ENCODE measurements at regions not wholly inside any gene's neighbourhood (a gene's known extent, or its start where the extent isn't known, plus 50 kb on each side); places are given as distances from the start of the nearest gene placed in this dataset.
A peak's percentile ranks its signal among the peaks of the same experiment; 100 is the strongest.

- in situ Hi-C loops (cut with MboI; ENCODE audit: low pct_unique_long_range_greater_than_20kb, low sequenced_read_pairs, unreplicated experiment), result loop anchor here (25.0 kb wide), 2 partner anchors 243 to 407 kb away; no protein-coding TSS in a partner anchor
- TF ChIP-seq, protein P1, sequence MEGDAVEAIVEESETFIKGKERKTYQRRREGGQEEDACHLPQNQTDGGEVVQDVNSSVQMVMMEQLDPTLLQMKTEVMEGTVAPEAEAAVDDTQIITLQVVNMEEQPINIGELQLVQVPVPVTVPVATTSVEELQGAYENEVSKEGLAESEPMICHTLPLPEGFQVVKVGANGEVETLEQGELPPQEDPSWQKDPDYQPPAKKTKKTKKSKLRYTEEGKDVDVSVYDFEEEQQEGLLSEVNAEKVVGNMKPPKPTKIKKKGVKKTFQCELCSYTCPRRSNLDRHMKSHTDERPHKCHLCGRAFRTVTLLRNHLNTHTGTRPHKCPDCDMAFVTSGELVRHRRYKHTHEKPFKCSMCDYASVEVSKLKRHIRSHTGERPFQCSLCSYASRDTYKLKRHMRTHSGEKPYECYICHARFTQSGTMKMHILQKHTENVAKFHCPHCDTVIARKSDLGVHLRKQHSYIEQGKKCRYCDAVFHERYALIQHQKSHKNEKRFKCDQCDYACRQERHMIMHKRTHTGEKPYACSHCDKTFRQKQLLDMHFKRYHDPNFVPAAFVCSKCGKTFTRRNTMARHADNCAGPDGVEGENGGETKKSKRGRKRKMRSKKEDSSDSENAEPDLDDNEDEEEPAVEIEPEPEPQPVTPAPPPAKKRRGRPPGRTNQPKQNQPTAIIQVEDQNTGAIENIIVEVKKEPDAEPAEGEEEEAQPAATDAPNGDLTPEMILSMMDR (IDR thresholded peaks at IDR 0.05; ENCODE audit: extremely low read depth, insufficient read depth, missing control alignments), result no peak
- DNase-seq (ENCODE audit: low spot score), result no peak
Observed at GRCh38 chr2:121094101-121094500, 190.9 kb downstream of the TFCP2L1 start.

GRCh38 chr2:121094845-121095244 lies 190.2 kb downstream of the TFCP2L1 start:
- DNase-seq (ENCODE audit: low spot score), result no peak
- in situ Hi-C loops (cut with MboI; ENCODE audit: low pct_unique_long_range_greater_than_20kb, low sequenced_read_pairs, unreplicated experiment), result loop anchor here (25.0 kb wide), 2 partner anchors 242 to 408 kb away; no protein-coding TSS in a partner anchor
- TF ChIP-seq, protein P1 (IDR thresholded peaks at IDR 0.05; ENCODE audit: extremely low read depth, insufficient read depth, missing control alignments), result no peak

GRCh38 chr2:121095257-121096080 lies 189.5 kb downstream of the TFCP2L1 start:
- DNase-seq (ENCODE audit: low spot score), result peak; percentile 67
- in situ Hi-C loops (cut with MboI; ENCODE audit: low pct_unique_long_range_greater_than_20kb, low sequenced_read_pairs, unreplicated experiment), result loop anchor here (25.0 kb wide), 2 partner anchors 242 to 408 kb away; no protein-coding TSS in a partner anchor
- TF ChIP-seq, protein P1 (IDR thresholded peaks at IDR 0.05; ENCODE audit: extremely low read depth, insufficient read depth, missing control alignments), result peak; percentile 75

DNA sequence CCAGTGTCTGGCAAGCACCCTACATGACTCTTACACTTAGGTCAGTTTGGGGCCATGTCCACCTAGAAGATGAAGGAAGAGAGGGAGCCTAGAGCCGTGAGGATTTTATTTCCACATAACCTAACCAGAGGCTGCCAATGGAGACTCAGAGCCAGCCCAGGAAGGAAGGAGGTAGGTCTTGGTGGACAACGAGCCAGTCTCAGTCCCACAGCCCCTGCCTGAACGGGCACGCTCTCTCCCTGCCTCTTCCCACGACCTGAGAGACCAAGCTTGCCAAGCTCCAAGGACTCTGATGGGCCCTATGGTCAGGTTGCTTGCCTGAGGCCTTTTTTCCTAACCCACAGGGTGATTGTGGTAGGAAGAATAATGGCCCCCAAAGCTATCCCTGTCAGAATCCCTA lies 188.4 kb downstream of the TFCP2L1 start:
- in situ Hi-C loops (cut with MboI; ENCODE audit: low pct_unique_long_range_greater_than_20kb, low sequenced_read_pairs, unreplicated experiment), result loop anchor here (25.0 kb wide), 2 partner anchors 241 to 409 kb away; no protein-coding TSS in a partner anchor
- TF ChIP-seq, protein P1 (IDR thresholded peaks at IDR 0.05; ENCODE audit: extremely low read depth, insufficient read depth, missing control alignments), result no peak
- DNase-seq (ENCODE audit: low spot score), result no peak

DNA sequence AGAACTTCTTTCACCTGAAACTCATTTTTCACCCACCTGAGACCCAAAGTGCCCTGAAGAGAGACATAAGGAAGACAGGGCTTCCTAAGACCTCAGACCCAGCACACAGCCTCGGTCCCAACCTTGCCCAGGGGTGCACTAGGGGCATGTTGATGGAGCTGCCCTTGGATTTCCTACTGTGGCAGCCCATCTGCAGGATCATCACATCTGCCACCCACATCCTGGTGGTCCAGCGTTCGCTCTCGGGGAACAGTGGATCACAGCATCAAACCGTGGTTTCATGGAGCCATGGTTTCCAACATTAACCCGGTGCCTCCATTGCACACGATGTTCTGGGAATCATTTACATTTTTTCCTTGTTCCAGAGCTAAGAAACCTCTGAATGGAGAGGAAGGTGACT lies 186.4 kb downstream of the TFCP2L1 start:
- no peak for DNase-seq (ENCODE audit: low spot score)
- TF ChIP-seq, protein P1 (IDR thresholded peaks at IDR 0.05; ENCODE audit: extremely low read depth, insufficient read depth, missing control alignments), result no peak
- in situ Hi-C loops (cut with MboI; ENCODE audit: low pct_unique_long_range_greater_than_20kb, low sequenced_read_pairs, unreplicated experiment), result loop anchor here (25.0 kb wide), 2 partner anchors 239 to 411 kb away; no protein-coding TSS in a partner anchor

- TF ChIP-seq, protein P1 (IDR thresholded peaks at IDR 0.05; ENCODE audit: extremely low read depth, insufficient read depth, missing control alignments), result peak; percentile 27
- DNase-seq (ENCODE audit: low spot score), result no peak
- in situ Hi-C loops (cut with MboI; ENCODE audit: low pct_unique_long_range_greater_than_20kb, low sequenced_read_pairs, unreplicated experiment), result loop anchor here (25.0 kb wide), 2 partner anchors 238 to 412 kb away; no protein-coding TSS in a partner anchor
Observed at GRCh38 chr2:121099329-121100290, 185.4 kb downstream of the TFCP2L1 start.
